Stimulated activated CD8-positive, alpha-beta memory T cell treated with anti-CD3 and anti-CD28 coated beads, Interleukin-15, amount 100 ng/mL, for 24 hours (primary cell): ENCODE measurements at regions not wholly inside any gene's neighbourhood (a gene's known extent, or its start where the extent isn't known, plus 50 kb on each side); places are given as distances from the start of the nearest gene placed in this dataset.

ENCODE experiments used
- DNase-seq: peaks from one replicate; pipeline ENCODE4 v3.0.0-alpha.2; 2020; ENCODE audit warnings: low read depth

- DNase-seq = no peak
Observed at GRCh38 chr11:128219731-128220120, 367.6 kb downstream of the ETS1 start.

GRCh38 chr11:128216198-128216597, 371.2 kb downstream of the ETS1 start:
- no peak for DNase-seq

GRCh38 chr11:128215238-128215882, 372.0 kb downstream of the ETS1 start:
- no peak for DNase-seq

- DNase-seq = no peak
Observed at GRCh38 chr11:128214263-128214662, 373.1 kb downstream of the ETS1 start.

- no peak for DNase-seq
Observed at GRCh38 chr11:128213461-128213860, 373.9 kb downstream of the ETS1 start.

GRCh38 chr11:128212324-128212723, 375.0 kb downstream of the ETS1 start:
- no peak for DNase-seq

GRCh38 chr11:128210148-128210940, 377.0 kb downstream of the ETS1 start:
- no peak for DNase-seq

- no peak for DNase-seq
Observed at GRCh38 chr11:128209138-128209435, 378.3 kb downstream of the ETS1 start.

GRCh38 chr11:128208329-128209137, 378.8 kb downstream of the ETS1 start:
- no peak for DNase-seq

- DNase-seq = no peak
Observed at GRCh38 chr11:128207861-128208321, 379.5 kb downstream of the ETS1 start.

GRCh38 chr11:128206461-128206860, 380.9 kb downstream of the ETS1 start:
- DNase-seq = no peak

- no peak for DNase-seq
Observed at GRCh38 chr11:128205796-128206195, 381.6 kb downstream of the ETS1 start.

- no peak for DNase-seq
Observed at GRCh38 chr11:128204898-128205297, 382.5 kb downstream of the ETS1 start.

- no peak for DNase-seq
Observed at GRCh38 chr11:128201801-128202200, 385.6 kb downstream of the ETS1 start.

GRCh38 chr11:128201009-128201408, 386.3 kb downstream of the ETS1 start:
- no peak for DNase-seq

GRCh38 chr11:128200467-128200866, 386.9 kb downstream of the ETS1 start:
- no peak for DNase-seq

- no peak for DNase-seq
Observed at GRCh38 chr11:128198216-128198772, 389.1 kb downstream of the ETS1 start.

- DNase-seq = no peak
Observed at GRCh38 chr11:128196235-128196634, 391.1 kb downstream of the ETS1 start.

GRCh38 chr11:128195756-128196155, 391.6 kb downstream of the ETS1 start:
- no peak for DNase-seq

- DNase-seq = no peak
Observed at GRCh38 chr11:128195057-128195751, 392.2 kb downstream of the ETS1 start.

- no peak for DNase-seq
Observed at GRCh38 chr11:128194216-128194615, 393.1 kb downstream of the ETS1 start.

- DNase-seq = no peak
Observed at GRCh38 chr11:128193615-128194014, 393.7 kb downstream of the ETS1 start.
